ENCODE measurements at regions not wholly inside any gene's neighbourhood (a gene's known extent, or its start where the extent isn't known, plus 50 kb on each side); places are given as distances from the start of the nearest gene placed in this dataset.

DNA sequence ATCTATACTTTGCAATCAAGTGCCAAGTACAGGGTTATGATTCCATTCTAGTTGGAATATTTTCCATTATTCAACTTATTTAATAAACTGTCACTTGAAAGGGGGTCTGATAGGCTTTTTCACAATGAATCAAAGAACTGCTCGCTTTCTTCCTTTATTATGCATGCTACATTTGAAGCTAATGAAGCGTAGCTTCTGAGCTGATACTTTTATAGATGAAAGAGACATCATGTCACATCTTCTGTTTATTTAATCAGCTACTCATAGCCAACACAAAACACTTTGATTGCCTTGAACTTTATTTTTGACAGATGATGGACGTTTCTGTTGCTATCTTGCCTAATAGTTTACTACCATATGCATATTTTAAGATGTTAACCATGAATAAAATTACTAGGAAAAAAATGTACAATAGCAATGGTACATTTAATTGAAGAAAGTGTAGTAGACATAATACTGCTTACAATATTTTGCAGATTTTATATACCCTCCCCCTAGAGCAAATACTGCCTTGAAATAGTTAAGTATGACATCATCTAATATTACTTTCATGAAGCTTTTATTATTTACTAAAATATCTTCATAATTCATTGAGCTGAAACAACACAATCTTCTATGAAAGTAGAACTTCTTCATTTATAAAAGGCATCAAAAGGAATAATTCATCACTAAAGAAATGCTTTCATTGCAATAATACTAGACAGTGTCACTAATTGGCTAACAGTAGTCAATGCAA is 529.3 kb upstream of the TYRP1 start:
- H3K27ac ChIP-seq = no peak overlapping the region
- DNase-seq (no peak), ATAC-seq (no peak)
- H3K4me3 ChIP-seq = no peak overlapping the region
- H3K27me3 ChIP-seq = no peaks in the 10 kb centered on the region
- no peaks in the 10 kb centered on the region for H3K36me3 ChIP-seq
- H3K4me1 ChIP-seq = no peaks in the 10 kb centered on the region
- H3K9me3 ChIP-seq = peaks cover 0 to 3% of the 10 kb centered on the region in 2 donors
- intact Hi-C loops (cut with DNase I) = no loop called here
- TF ChIP-seq, protein P1, sequence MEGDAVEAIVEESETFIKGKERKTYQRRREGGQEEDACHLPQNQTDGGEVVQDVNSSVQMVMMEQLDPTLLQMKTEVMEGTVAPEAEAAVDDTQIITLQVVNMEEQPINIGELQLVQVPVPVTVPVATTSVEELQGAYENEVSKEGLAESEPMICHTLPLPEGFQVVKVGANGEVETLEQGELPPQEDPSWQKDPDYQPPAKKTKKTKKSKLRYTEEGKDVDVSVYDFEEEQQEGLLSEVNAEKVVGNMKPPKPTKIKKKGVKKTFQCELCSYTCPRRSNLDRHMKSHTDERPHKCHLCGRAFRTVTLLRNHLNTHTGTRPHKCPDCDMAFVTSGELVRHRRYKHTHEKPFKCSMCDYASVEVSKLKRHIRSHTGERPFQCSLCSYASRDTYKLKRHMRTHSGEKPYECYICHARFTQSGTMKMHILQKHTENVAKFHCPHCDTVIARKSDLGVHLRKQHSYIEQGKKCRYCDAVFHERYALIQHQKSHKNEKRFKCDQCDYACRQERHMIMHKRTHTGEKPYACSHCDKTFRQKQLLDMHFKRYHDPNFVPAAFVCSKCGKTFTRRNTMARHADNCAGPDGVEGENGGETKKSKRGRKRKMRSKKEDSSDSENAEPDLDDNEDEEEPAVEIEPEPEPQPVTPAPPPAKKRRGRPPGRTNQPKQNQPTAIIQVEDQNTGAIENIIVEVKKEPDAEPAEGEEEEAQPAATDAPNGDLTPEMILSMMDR (IDR thresholded peaks at IDR 0.05) = no peak

DNA sequence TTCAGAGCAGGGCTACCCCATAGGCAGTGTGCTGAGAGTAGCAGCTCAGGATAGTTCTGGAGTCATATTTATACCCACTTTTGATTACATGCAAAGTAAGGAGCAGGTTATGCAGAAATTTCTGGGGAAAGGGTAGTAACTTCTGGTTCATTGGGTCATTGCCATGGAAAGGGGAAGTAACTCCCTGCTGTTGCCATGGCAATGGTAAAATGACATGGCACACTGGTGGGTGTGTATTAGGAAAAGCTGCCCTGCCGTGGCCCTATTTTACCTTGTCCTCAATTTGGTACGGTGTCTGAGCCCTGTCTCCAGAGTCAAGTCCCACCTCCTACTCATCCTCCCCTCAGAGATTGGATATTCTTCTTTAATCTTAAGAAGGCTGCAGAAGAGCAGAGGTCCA is 526.7 kb upstream of the TYRP1 start:
- H3K27ac ChIP-seq = no peak overlapping the region
- H3K36me3 ChIP-seq = no peaks in the 10 kb centered on the region
- peaks cover 0 to 3% of the 10 kb centered on the region in 2 donors for H3K9me3 ChIP-seq
- DNase-seq (no peak), ATAC-seq (no peak)
- no peak overlapping the region for H3K4me3 ChIP-seq
- intact Hi-C loops (cut with DNase I) = no loop called here
- H3K4me1 ChIP-seq = no peaks in the 10 kb centered on the region
- TF ChIP-seq, protein P1 (IDR thresholded peaks at IDR 0.05) = no peak
- no peaks in the 10 kb centered on the region for H3K27me3 ChIP-seq

DNA sequence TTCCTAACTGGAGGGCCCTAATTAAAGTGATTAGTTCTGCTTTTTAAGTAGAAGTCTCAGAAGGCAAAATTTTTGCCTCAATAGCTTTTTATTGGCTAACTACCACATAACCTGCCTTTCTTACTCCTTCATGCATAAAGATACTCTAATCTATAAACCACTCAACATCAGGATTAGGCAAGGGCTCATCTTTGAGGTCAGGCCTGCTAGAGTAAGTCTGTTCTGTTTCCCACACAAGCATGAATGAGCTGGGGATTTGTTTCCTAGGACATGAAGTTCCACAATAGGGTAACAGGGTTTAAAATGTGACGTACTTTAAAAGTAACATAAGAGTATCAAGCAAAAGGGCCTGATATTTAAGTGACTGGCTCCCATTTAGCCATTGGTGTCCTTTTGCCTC is 522.7 kb upstream of the TYRP1 start:
- Histone ChIP-seq H3K27ac (no peak overlapping the region), H3K27me3 (no peaks in the 10 kb centered on the region), H3K4me3 (no peak overlapping the region), H3K9me3 (peaks cover 0 to 3% of the 10 kb centered on the region in 2 donors), H3K4me1 (no peaks in the 10 kb centered on the region), H3K36me3 (no peaks in the 10 kb centered on the region)
- DNase-seq (no peak), ATAC-seq (no peak)
- TF ChIP-seq, protein P1 (IDR thresholded peaks at IDR 0.05) = no peak
- intact Hi-C loops (cut with DNase I) = no loop called here

DNA sequence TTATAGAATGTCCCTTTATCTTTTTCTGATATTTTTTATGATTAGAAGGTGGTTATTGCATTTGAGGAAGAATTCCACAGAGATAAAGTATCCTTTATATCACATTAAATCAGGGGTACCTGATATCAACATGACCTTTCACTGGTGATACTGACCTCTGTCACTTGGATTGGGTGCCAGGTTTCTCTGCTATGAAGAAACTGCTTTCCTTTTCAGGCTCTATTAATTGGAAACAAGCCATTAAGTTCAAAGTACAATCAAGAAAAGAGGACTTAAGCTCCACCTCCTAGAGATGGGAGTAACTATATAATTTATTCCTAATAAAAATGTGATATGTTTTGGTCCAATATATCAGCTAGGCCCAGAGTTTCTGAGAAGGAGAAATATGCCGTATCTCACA is 514.6 kb upstream of the TYRP1 start:
- Histone ChIP-seq H3K36me3 (no peaks in the 10 kb centered on the region), H3K4me3 (no peak overlapping the region), H3K9me3 (no peaks in the 10 kb centered on the region), H3K27me3 (no peaks in the 10 kb centered on the region), H3K4me1 (no peaks in the 10 kb centered on the region), H3K27ac (no peak overlapping the region)
- DNase-seq = no peak
- TF ChIP-seq, protein P1 (IDR thresholded peaks at IDR 0.05) = no peak
- ATAC-seq = no peak
- intact Hi-C loops (cut with DNase I) = no loop called here

DNA sequence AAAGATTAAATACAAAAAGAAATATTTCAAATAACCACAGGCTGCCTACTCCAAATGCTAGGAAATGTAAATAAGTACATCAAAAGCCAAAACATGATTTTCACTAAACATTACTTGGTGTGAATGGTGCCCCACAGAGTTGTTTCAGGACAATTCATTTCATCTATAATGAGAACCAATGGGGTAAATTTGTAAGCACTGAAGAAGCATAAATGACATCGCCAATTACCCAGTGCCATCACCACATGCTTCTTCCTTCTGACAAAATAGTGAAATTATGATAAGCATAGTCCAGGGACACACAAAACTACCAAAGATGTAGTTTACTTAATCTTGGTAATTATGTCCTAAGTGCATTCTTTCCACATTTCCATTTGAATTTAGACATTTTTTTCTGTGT is 510.4 kb upstream of the TYRP1 start:
- intact Hi-C loops (cut with DNase I) = no loop called here
- Histone ChIP-seq H3K4me1 (no peaks in the 10 kb centered on the region), H3K9me3 (no peaks in the 10 kb centered on the region), H3K4me3 (no peak overlapping the region), H3K27ac (no peak overlapping the region), H3K36me3 (no peaks in the 10 kb centered on the region), H3K27me3 (no peaks in the 10 kb centered on the region)
- no peak for DNase-seq
- TF ChIP-seq, protein P1 (IDR thresholded peaks at IDR 0.05) = no peak
- no peak for ATAC-seq

Measured in left lung (tissue), 4 donors.